K562 (cell line): ENCODE measurements at regions not wholly inside any gene's neighbourhood (a gene's known extent, or its start where the extent isn't known, plus 50 kb on each side); places are given as distances from the start of the nearest gene placed in this dataset.

ENCODE experiments used
- ATAC-seq: fragments of 200-7000 bp; cut with Tn5 transposase; 3 replicates; pipeline ENCODE4 v1.9.1; 2020; ENCODE audit warnings: moderate library complexity
- BruUV-seq: library from RNA; stranded (reverse); fragments of 400-500 nt; replicated peaks from 2 replicates; lab custom pipeline; 2021; lab: Mats Ljungman, UMichigan
- CTCF ChIA-PET: fragments of 300-600 bp; formaldehyde crosslinking; extraction: SDS; loops from one replicate; lab custom pipeline; 2021; ENCODE audit warnings: low intra/inter-chr PET ratio; lab: Yijun Ruan, JAX
- POLR2A ChIA-PET: fragments of 300-600, 350-650 bp; sonication (Branson Sonifier 250); formaldehyde crosslinking; extraction: SDS; loops from one replicate; lab custom pipeline; 2021; ENCODE audit warnings: antibody characterized with exemption, inconsistent platforms; lab: Yijun Ruan, JAX
- DNase-seq, 4 experiments: peaks; one replicate each; pipeline versions ENCODE4 v3.0.0 to v3.0.0-alpha.2; 2011 to 2018; ENCODE audit warnings: low spot score in 3 of 4, mixed read lengths in 3 of 4; ENCODE audit errors: extremely low read depth in 1 of 4
- FAIRE-seq: peaks from 2 replicates; lab custom pipeline; 2011; peaks lifted over from hg19 to GRCh38; lab: Jason Lieb, UNC
- H2AFZ ChIP-seq: 2 replicates; pipeline ENCODE4 v1.6.0; 2011; ENCODE audit warnings: low read depth, low read length, control low read depth, inconsistent platforms
- H3K27ac ChIP-seq: fragments of 200-600 bp; 3 replicates; pipeline ENCODE4 v1.8.0; 2011; ENCODE audit warnings: low read depth, mild to moderate bottlenecking, control low read depth, inconsistent platforms, low read length, moderate library complexity, mixed read lengths; ENCODE audit errors: extremely low read depth
- H3K27me3 ChIP-seq, 2 experiments: fragments of 300-600 bp in 1 of 2; 2 replicates in 1 of 2; 3 replicates in 1 of 2; pipeline versions ENCODE4 v1.6.0 to v1.8.0; 2011; ENCODE audit warnings: inconsistent platforms in 2 of 2, low read length in 2 of 2, mild to moderate bottlenecking in 1 of 2, mixed read lengths in 1 of 2, moderate library complexity in 1 of 2; ENCODE audit not compliant: control insufficient read depth in 2 of 2, insufficient read depth in 2 of 2
- H3K36me3 ChIP-seq: fragments of 300-600 bp; 3 replicates; pipeline ENCODE4 v1.8.0; 2011; ENCODE audit warnings: mild to moderate bottlenecking, low read length, inconsistent platforms; ENCODE audit not compliant: control insufficient read depth, insufficient read depth
- H3K4me1 ChIP-seq, 2 experiments: fragments of 200-600 bp in 1 of 2; replicated peaks in 1 of 2; 2 replicates in 1 of 2; 3 replicates in 1 of 2; pipeline versions ENCODE4 v1.5.1 to v1.8.0; 2011; ENCODE audit warnings: inconsistent platforms in 2 of 2, low read length in 2 of 2, mild to moderate bottlenecking in 1 of 2, mixed read lengths in 1 of 2, moderate library complexity in 1 of 2; ENCODE audit not compliant: control insufficient read depth in 2 of 2, insufficient read depth in 2 of 2
- H3K4me2 ChIP-seq: 2 replicates; pipeline ENCODE4 v1.6.1; 2011; ENCODE audit warnings: low read length, control low read depth, inconsistent platforms, mixed read lengths; ENCODE audit not compliant: insufficient read depth
- H3K4me3 ChIP-seq: fragments of 200-600 bp; sonication (generic), shearing (Covaris generic); 2 replicates; pipeline ENCODE4 v1.5.1; 2016; ENCODE audit warnings: control low read depth, inconsistent platforms
- H3K79me2 ChIP-seq: fragments of 200-600 bp; 3 replicates; pipeline ENCODE4 v1.8.0; 2011; ENCODE audit warnings: low read length, inconsistent platforms; ENCODE audit not compliant: control insufficient read depth, insufficient read depth
- H3K9ac ChIP-seq, 2 experiments: 2 replicates each; pipeline versions ENCODE4 v1.6.0 to v1.6.1; 2011; ENCODE audit warnings: low read depth in 2 of 2, low read length in 2 of 2, control low read depth in 1 of 2, inconsistent platforms in 1 of 2, mild to moderate bottlenecking in 1 of 2, mixed read lengths in 1 of 2; ENCODE audit not compliant: insufficient read depth in 1 of 2
- H3K9me1 ChIP-seq: one replicate; pipeline ENCODE4 v1.6.0; 2011; ENCODE audit warnings: inconsistent platforms, mild to moderate bottlenecking, low read length, moderate library complexity; ENCODE audit not compliant: control insufficient read depth, insufficient read depth
- H3K9me3 ChIP-seq: replicated peaks from 2 replicates; pipeline ENCODE4 v1.5.1; 2011; ENCODE audit warnings: low read depth, low read length, inconsistent platforms; ENCODE audit not compliant: control insufficient read depth, insufficient read depth
- H4K20me1 ChIP-seq: replicated peaks from 2 replicates; pipeline ENCODE4 v1.6.1; 2011; ENCODE audit warnings: low read length, inconsistent platforms, mixed read lengths; ENCODE audit not compliant: control insufficient read depth, insufficient read depth
- AFF1 ChIP-seq, 2 experiments: fragments of 450-650 bp; IDR thresholded peaks; 2 replicates each; pipeline ENCODE4 v1.6.1; 2018; ENCODE audit warnings: mild to moderate bottlenecking in 2 of 2, low read depth in 1 of 2; ENCODE audit not compliant: partially characterized antibody in 2 of 2
- BHLHE40 ChIP-seq: IDR thresholded peaks from 2 replicates; pipeline ENCODE4 v1.6.1; 2011; ENCODE audit warnings: low read length, improper control_type of control experiment
- BMI1 ChIP-seq: fragments of 150-350 bp; IDR thresholded peaks from 2 replicates; pipeline ENCODE4 v1.6.1; 2014; ENCODE audit warnings: low read length
- ETV1 ChIP-seq: fragments of 450-650 bp; conservative IDR thresholded peaks from 2 replicates; pipeline ENCODE4 v1.6.1; 2016; ENCODE audit warnings: missing genetic modification characterization, control low read depth, low read depth, missing compliant biosample characterization
- GATAD2B ChIP-seq: fragments of 450-650 bp; IDR thresholded peaks from 2 replicates; pipeline ENCODE4 v1.6.1; 2017; ENCODE audit warnings: mild to moderate bottlenecking, borderline replicate concordance
- NFRKB ChIP-seq: fragments of 450-650 bp; IDR thresholded peaks from 2 replicates; pipeline ENCODE4 v1.6.1; 2016; ENCODE audit warnings: low read depth
- TRIM24 ChIP-seq, 2 experiments: fragments of 450-650 bp; IDR thresholded peaks; 2 replicates each; pipeline ENCODE4 v1.6.1; 2016
- TRIM28 ChIP-seq: fragments of 450-650 bp; IDR thresholded peaks from 2 replicates; pipeline ENCODE4 v1.6.1; 2017
- ZFP30 ChIP-seq: fragments of 250-450 bp; sonication (Bioruptor Pico); IDR thresholded peaks from 2 replicates; pipeline ENCODE4 v1.8.0; 2022; ENCODE audit warnings: moderate library complexity, mild to moderate bottlenecking, inconsistent platforms, borderline replicate concordance
- ZFP36 ChIP-seq: fragments of 150-350 bp; IDR thresholded peaks from 2 replicates; pipeline ENCODE4 v1.6.1; 2018; ENCODE audit warnings: low read length, low read depth; ENCODE audit not compliant: partially characterized antibody
- ZNF197 ChIP-seq: fragments of 200-800 bp; sonication (Bioruptor generic); IDR thresholded peaks from 2 replicates; pipeline ENCODE4 v1.6.1; 2016; ENCODE audit warnings: low read depth, missing genetic modification characterization, missing compliant biosample characterization
- ZNF316 ChIP-seq: fragments of 450-650 bp; IDR thresholded peaks from 2 replicates; pipeline ENCODE4 v1.6.1; 2016
- ZNF511 ChIP-seq: sonication (generic); formaldehyde crosslinking; IDR thresholded peaks from 2 replicates; pipeline ENCODE4 v1.8.0; 2022; ENCODE audit warnings: mild to moderate bottlenecking, missing genetic modification reagents
- ZNF766 ChIP-seq: fragments of 200-800 bp; sonication (Bioruptor generic); conservative IDR thresholded peaks from 2 replicates; pipeline ENCODE4 v1.6.1; 2016; ENCODE audit warnings: missing genetic modification characterization, missing compliant biosample characterization
- WGBS: fragments of 100-300 bp; shearing (Covaris generic); methylation state at CpG from one replicate; pipeline ENCODE4 v1.1.6; 2016; ENCODE audit warnings: low coverage, mixed read lengths; ENCODE audit not compliant: insufficient coverage; ENCODE audit errors: missing lambda C conversion rate; 5-methylcytosine and 5-hydroxymethylcytosine counted together
- in situ Hi-C: fragments of 300-500 bp; cut with MboI; formaldehyde crosslinking; loops from 4 replicates; pipeline ENCODE4 v1.15.0; 2018; ENCODE audit warnings: inconsistent platforms, mixed read lengths
- intact Hi-C: fragments of 100-400 bp; cut with micrococcal nuclease; formaldehyde crosslinking; loops from 2 replicates; pipeline ENCODE4 v1.14.2; 2022

DNA sequence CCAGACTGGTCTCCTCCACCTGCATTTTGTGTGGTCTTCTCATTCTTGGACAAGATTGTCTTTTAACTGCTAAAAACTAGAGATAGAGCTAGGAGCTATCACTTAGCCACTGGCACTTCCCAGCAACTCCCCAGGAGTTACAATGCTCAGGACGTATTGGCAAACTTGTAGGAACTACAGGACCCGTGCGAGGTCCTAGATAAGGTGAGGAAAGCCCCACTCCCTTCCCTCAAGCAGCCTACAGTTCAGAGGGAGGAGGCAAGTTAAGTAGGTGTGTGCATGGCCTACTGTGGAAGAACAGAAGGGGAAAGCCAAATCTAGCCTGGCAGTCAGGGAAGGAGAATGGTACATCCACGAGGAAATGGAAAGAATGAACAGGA lies 504.7 kb upstream of the PROK2 start:
- no peaks in the 10 kb centered on the region for H3K9me1 ChIP-seq
- no peaks in the 10 kb centered on the region for H3K36me3 ChIP-seq
- no peaks in the 10 kb centered on the region for H4K20me1 ChIP-seq
- ATAC-seq (peak; percentile 31), DNase-seq (peak in 2 of 4 experiments; percentile 22 to 47), FAIRE-seq (peak; percentile 57)
- POLR2A ChIA-PET: interaction anchor here (0.5 to 1.6 kb wide), 5 partner anchors 13 to 801 kb away, joined by 3 to 5 read pairs (median 5); no protein-coding TSS in a partner anchor
- no peaks in the 10 kb centered on the region for H3K27me3 ChIP-seq
- no TSS peak for BruUV-seq
- 0% methylated on average over 2 of the region's 4 CpGs for WGBS
- H3K4me1 ChIP-seq: peaks cover 41 to 53% of the 10 kb centered on the region in 2 experiments
- intact Hi-C loops (loop anchor here (5.0 kb wide), 1 partner anchor 33 kb away; no protein-coding TSS in a partner anchor), in situ Hi-C loops (no loop called here)
- TF ChIP-seq TRIM28 (peak; percentile 51; the same call in 1 of the 2 replicates), ZNF197 (CRISPR knock-in tag) (0 out of 2 replicates have a peak, but pooled peaks have one; percentile 27), ZNF511 (CRISPR knock-in tag) (no peak), TRIM24 (IDR thresholded peaks at IDR 0.05) (peak in 1 of 2 experiments; percentile 56; a peak in 2 of 4 replicates), ZFP30 (no peak), GATAD2B (no peak), AFF1 (IDR thresholded peaks at IDR 0.05; ENCODE audit: low read depth in 1 of 2, partially characterized antibody in 2 of 2) (peak in 1 of 2 experiments; percentile 19), ZNF316 (peak; percentile 68), ZFP36 (peak; percentile 51), BHLHE40 (peak; percentile 13; the same call in 1 of the 2 replicates), ZNF766 (CRISPR knock-in tag) (peak; percentile 14; the same call in 1 of the 2 replicates), NFRKB (peak; percentile 58), BMI1 (no peak), ETV1 (tag) (0 out of 2 replicates have a peak, but pooled peaks have one; percentile 46)
- H2AFZ ChIP-seq: peak overlapping the region; percentile 68
- peak overlapping the region; percentile 78 for H3K27ac ChIP-seq
- H3K4me2 ChIP-seq: peak overlapping the region; percentile 70
- H3K4me3 ChIP-seq: peak overlapping the region; percentile 26; the same call in 1 of the 2 replicates
- CTCF ChIA-PET: no interaction called here
- H3K79me2 ChIP-seq: peaks cover 6% of the 10 kb centered on the region; the same call in 1 of the 3 replicates
- peak overlapping the region; percentile 66 to 88; a peak in 3 of 4 replicates for H3K9ac ChIP-seq
- 0 out of 2 replicates have a peak, but pooled peaks cover 2% of the 10 kb centered on the region for H3K9me3 ChIP-seq
